CD8-positive, alpha-beta memory T cell (primary cell): ENCODE measurements at regions not wholly inside any gene's neighbourhood (a gene's known extent, or its start where the extent isn't known, plus 50 kb on each side); places are given as distances from the start of the nearest gene placed in this dataset.

Experiments
- CTCF ChIA-PET: fragments of 350-600 bp; sonication (Branson Sonifier 250); formaldehyde crosslinking; loops from one replicate; lab custom pipeline; 2021; ENCODE audit warnings: antibody characterized with exemption; lab: Charles Lee
- POLR2A ChIA-PET: fragments of 350-600 bp; sonication (Branson Sonifier 250); formaldehyde crosslinking; loops from one replicate; lab custom pipeline; 2021; ENCODE audit warnings: antibody characterized with exemption; lab: Charles Lee
- DNase-seq, 5 donors: peaks; one replicate each; pipeline versions ENCODE4 v3.0.0 to v3.0.0-alpha.2; 2020 to 2022; ENCODE audit warnings: mixed read lengths in 1 of 5
- H3K27ac ChIP-seq: one replicate; pipeline ENCODE4 v1.7.0; 2013; ENCODE audit warnings: low read depth, mild to moderate bottlenecking, low read length, moderate library complexity
- H3K27me3 ChIP-seq: 2 replicates; pipeline ENCODE4 v1.7.0; 2013; ENCODE audit warnings: low read length, mild to moderate bottlenecking; ENCODE audit not compliant: insufficient read depth, poor library complexity, severe bottlenecking
- H3K36me3 ChIP-seq: 2 replicates; pipeline ENCODE4 v1.7.0; 2013; ENCODE audit warnings: mild to moderate bottlenecking, low read length, moderate library complexity; ENCODE audit not compliant: insufficient read depth
- H3K4me1 ChIP-seq: 2 replicates; pipeline ENCODE4 v1.7.0; 2013; ENCODE audit warnings: mild to moderate bottlenecking, low read length, moderate library complexity; ENCODE audit not compliant: insufficient read depth
- H3K4me3 ChIP-seq: 2 replicates; pipeline ENCODE4 v1.7.0; 2013; ENCODE audit warnings: mild to moderate bottlenecking, low read length
- H3K9me3 ChIP-seq: 2 replicates; pipeline ENCODE4 v1.7.0; 2013; ENCODE audit warnings: mild to moderate bottlenecking, low read length
- H3K27ac Mint-ChIP-seq, 8 donors: one replicate each; pipeline ENCODE4 v1.8.0; 2020 to 2021; ENCODE audit warnings: mixed read lengths in 8 of 8, mild to moderate bottlenecking in 6 of 8, inconsistent platforms in 3 of 8, moderate library complexity in 3 of 8
- H3K27me3 Mint-ChIP-seq, 2 donors: one replicate each; pipeline ENCODE4 v1.8.0; 2020 to 2021; ENCODE audit warnings: mixed read lengths in 2 of 2, mild to moderate bottlenecking in 1 of 2, moderate library complexity in 1 of 2
- H3K36me3 Mint-ChIP-seq, 3 donors: one replicate each; pipeline ENCODE4 v1.8.0; 2020 to 2021; ENCODE audit warnings: mixed read lengths in 3 of 3, inconsistent platforms in 1 of 3, mild to moderate bottlenecking in 1 of 3
- H3K4me1 Mint-ChIP-seq, 3 donors: one replicate each; pipeline ENCODE4 v1.8.0; 2020 to 2021; ENCODE audit warnings: mixed read lengths in 3 of 3, inconsistent platforms in 1 of 3, mild to moderate bottlenecking in 1 of 3
- H3K4me3 Mint-ChIP-seq, 7 donors: one replicate each; pipeline ENCODE4 v1.8.0; 2020 to 2021; ENCODE audit warnings: mixed read lengths in 7 of 7, mild to moderate bottlenecking in 6 of 7, moderate library complexity in 4 of 7, inconsistent platforms in 2 of 7
- H3K9me3 Mint-ChIP-seq, 5 donors: one replicate each; pipeline ENCODE4 v1.8.0; 2020 to 2022; ENCODE audit warnings: mixed read lengths in 5 of 5, mild to moderate bottlenecking in 3 of 5, moderate library complexity in 2 of 5, inconsistent platforms in 1 of 5

DNA sequence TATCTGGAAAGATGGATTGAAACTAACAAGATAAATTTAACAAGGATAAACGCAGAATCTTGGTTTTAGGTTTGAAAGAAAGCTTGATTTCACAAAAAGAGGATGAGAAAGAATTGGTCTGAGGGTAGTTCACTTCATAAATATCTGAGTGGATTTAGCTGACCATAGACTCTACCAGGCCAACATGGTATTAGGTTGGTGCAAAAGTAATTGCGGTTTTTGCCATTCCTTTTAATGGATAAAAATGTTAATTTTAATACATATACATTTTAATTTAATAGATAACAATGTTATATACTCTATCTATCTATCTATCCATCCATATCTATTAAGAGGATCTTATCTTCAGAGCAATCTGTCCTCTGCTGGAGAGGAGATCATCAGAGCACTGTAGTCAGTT, 70.2 kb upstream of the PLXNA2 start:
- H3K27me3 ChIP-seq = no peaks in the 10 kb centered on the region
- H3K9me3 Mint-ChIP-seq = no peaks in the 10 kb centered on the region
- H3K4me3 Mint-ChIP-seq = no peak overlapping the region
- no peak overlapping the region for H3K27ac ChIP-seq
- H3K4me1 ChIP-seq = no peaks in the 10 kb centered on the region
- H3K27ac Mint-ChIP-seq = no peak overlapping the region
- H3K36me3 Mint-ChIP-seq = no peaks in the 10 kb centered on the region
- peaks cover 7 to 27% of the 10 kb centered on the region in 2 donors for H3K27me3 Mint-ChIP-seq
- ChIA-PET POLR2A (no interaction called here), CTCF (no interaction called here)
- no peaks in the 10 kb centered on the region for H3K9me3 ChIP-seq
- H3K4me3 ChIP-seq = no peak overlapping the region
- no peak for DNase-seq
- H3K4me1 Mint-ChIP-seq = no peaks in the 10 kb centered on the region
- H3K36me3 ChIP-seq = no peaks in the 10 kb centered on the region

DNA sequence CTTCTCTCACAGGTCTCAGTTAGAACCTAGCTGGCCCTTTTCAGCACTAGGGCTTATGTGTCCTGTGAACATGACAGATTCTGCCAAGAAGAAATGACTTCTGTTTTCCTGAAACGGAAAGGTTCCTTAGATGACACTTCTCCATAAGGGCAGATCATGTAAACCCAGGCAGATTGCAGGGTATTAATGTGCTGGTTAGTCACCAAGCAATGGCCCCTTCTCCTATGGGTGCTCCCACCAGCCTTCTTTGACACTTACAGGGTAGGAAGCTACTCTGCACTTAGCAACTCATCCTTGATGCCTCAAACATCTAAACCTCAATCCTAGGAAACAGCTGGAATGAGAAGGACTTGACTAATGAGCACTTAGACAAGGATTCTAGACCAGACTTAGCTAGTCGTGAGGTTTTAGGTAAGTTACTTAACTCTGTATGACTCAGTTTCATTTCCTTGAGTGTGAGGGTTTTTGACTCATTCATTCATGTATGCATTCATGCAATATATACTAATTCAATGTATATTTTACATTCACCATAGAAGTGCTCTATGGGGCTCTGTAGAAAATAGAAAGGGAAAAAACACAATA, 74.1 kb upstream of the PLXNA2 start:
- Histone ChIP-seq H3K36me3 (no peaks in the 10 kb centered on the region), H3K27ac (no peak overlapping the region), H3K9me3 (no peaks in the 10 kb centered on the region), H3K27me3 (no peaks in the 10 kb centered on the region), H3K4me1 (no peaks in the 10 kb centered on the region), H3K4me3 (no peak overlapping the region)
- H3K27ac Mint-ChIP-seq = no peak overlapping the region
- H3K9me3 Mint-ChIP-seq = no peaks in the 10 kb centered on the region
- no peak overlapping the region for H3K4me3 Mint-ChIP-seq
- CTCF ChIA-PET = no interaction called here
- no peak for DNase-seq
- H3K27me3 Mint-ChIP-seq = peaks cover 2 to 16% of the 10 kb centered on the region in 2 donors
- no peaks in the 10 kb centered on the region for H3K36me3 Mint-ChIP-seq
- H3K4me1 Mint-ChIP-seq = no peaks in the 10 kb centered on the region
- POLR2A ChIA-PET = no interaction called here

DNA sequence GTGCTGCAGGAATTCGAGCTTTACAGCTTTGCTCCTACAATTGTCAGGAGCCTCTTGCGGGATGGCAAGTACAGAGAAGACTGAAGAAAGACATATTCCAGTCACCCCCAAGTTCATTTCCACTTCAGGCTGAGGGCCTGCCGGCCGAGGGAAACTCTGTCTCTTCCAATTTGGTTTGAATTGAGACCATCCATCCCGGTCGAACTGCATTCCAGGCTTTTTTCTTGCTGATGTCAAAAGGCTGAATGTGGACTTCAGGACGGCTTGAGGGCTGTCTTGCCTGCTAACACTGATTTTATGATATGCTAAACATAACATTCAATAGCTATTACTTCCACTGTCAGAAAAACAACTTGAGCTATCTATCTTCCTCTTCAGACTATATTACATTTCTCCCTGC, 79.8 kb upstream of the PLXNA2 start:
- Histone ChIP-seq H3K27me3 (no peaks in the 10 kb centered on the region), H3K9me3 (no peaks in the 10 kb centered on the region), H3K27ac (no peak overlapping the region), H3K4me1 (no peaks in the 10 kb centered on the region), H3K36me3 (no peaks in the 10 kb centered on the region), H3K4me3 (no peak overlapping the region)
- no peak for DNase-seq
- ChIA-PET POLR2A (no interaction called here), CTCF (no interaction called here)
- Mint-ChIP-seq H3K9me3 (no peaks in the 10 kb centered on the region), H3K36me3 (no peaks in the 10 kb centered on the region), H3K27ac (no peak overlapping the region), H3K4me3 (no peak overlapping the region), H3K27me3 (peaks cover 2 to 28% of the 10 kb centered on the region in 2 donors), H3K4me1 (no peaks in the 10 kb centered on the region)

DNA sequence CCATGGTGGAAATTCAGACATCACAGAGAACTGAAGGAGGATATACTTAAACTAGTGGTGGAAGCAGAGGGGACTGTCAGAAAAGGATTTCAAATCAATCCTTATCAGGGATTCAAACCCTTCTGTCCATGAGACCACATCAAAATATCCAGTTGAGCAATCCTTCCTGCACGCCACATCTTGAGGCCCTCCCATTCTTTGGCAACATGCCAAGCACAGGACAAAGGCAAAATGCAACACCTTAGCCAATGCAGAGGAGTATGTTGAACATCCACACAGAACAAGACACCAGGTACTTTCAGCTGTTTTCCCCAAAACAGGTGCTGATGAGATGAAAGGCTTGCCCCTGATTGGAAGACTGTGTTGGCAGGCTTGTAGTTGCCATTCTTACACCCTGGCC, 81.8 kb upstream of the PLXNA2 start:
- Mint-ChIP-seq H3K27me3 (peaks cover 2 to 36% of the 10 kb centered on the region in 2 donors), H3K36me3 (no peaks in the 10 kb centered on the region), H3K9me3 (no peaks in the 10 kb centered on the region), H3K27ac (no peak overlapping the region), H3K4me3 (no peak overlapping the region), H3K4me1 (no peaks in the 10 kb centered on the region)
- no peak for DNase-seq
- CTCF ChIA-PET = no interaction called here
- no peaks in the 10 kb centered on the region for H3K36me3 ChIP-seq
- no peaks in the 10 kb centered on the region for H3K27me3 ChIP-seq
- POLR2A ChIA-PET = no interaction called here
- H3K4me3 ChIP-seq = no peak overlapping the region
- no peaks in the 10 kb centered on the region for H3K4me1 ChIP-seq
- no peak overlapping the region for H3K27ac ChIP-seq
- no peaks in the 10 kb centered on the region for H3K9me3 ChIP-seq

DNA sequence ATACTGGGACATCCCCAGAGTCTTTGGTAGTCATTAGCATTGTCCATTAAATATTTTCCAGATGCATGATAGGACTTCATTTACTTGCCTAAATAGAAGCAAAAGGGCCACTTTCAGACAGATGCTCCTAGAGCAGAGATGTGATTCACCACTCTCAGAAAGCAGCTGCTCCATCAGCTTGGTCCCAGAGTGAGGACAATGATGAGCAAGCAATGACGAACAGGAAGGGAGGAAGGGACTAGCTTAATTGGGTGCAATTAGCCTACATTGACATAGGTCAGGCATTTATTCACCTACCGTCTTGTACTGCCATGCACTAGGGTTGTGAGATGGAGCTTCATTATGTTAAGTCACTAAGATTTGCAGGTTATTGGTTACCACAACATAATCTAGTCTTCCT, 85.1 kb upstream of the PLXNA2 start:
- POLR2A ChIA-PET = no interaction called here
- Histone ChIP-seq H3K4me1 (no peaks in the 10 kb centered on the region), H3K9me3 (no peaks in the 10 kb centered on the region), H3K36me3 (no peaks in the 10 kb centered on the region), H3K27me3 (no peaks in the 10 kb centered on the region), H3K27ac (no peak overlapping the region), H3K4me3 (no peak overlapping the region)
- Mint-ChIP-seq H3K9me3 (no peaks in the 10 kb centered on the region), H3K27me3 (peaks cover 11 to 39% of the 10 kb centered on the region in 2 donors), H3K4me3 (no peak overlapping the region), H3K36me3 (no peaks in the 10 kb centered on the region), H3K4me1 (no peaks in the 10 kb centered on the region), H3K27ac (no peak overlapping the region)
- no peak for DNase-seq
- CTCF ChIA-PET = no interaction called here

DNA sequence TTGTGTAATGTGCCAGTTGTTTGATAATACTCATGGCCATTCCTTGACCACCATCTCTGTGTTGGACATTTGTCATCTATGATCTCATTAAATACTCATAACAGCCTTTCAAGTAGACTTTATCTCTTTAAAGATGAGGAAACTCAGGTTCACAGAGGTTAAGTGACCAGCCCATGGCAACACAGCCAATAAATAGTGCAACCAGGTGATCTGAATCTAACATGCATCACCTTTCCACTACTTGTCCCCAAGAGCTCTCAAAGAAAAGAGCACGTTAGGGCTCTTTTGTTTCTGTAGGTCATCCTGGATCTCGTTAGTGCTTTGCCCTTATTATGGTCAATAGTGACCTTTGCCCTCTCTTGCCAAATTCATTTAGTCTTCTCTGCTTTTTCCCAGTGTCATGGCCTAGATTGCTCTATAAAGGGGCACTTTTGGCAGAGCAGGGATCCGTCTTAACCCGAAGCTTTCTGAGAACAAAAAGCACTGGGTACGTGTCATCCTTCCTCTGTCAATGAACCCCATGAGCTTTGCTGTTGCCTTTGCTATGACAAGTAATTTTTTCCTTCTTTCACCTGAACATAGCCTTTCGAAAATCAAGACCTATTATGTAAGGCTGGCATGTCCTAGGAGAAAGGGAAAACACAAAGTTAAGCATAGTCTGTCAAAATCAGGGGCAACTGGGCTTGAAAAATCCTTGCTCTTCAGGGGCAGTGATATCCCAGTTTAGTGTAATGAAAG, 88.0 kb upstream of the PLXNA2 start:
- POLR2A ChIA-PET = no interaction called here
- H3K9me3 Mint-ChIP-seq = no peaks in the 10 kb centered on the region

DNA sequence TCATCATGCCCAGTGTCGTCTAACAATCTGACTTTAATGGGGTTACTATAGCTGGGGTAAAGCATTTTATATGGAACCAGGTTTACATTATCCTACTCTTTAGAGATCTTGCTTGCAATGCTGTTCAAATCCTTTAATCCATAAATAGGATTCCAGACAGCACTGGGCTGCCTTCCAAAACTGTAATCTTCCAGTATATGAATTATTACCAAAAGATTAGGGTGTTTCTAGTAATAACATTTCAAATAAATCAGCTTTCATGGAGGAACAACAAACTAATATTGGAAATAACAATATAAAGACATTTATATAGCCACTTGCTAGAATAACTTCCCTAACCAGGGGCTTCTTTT, 88.6 kb upstream of the PLXNA2 start:
- Histone ChIP-seq H3K36me3 (no peaks in the 10 kb centered on the region), H3K9me3 (no peaks in the 10 kb centered on the region), H3K27me3 (peaks cover 5% of the 10 kb centered on the region), H3K4me1 (no peaks in the 10 kb centered on the region), H3K4me3 (no peak overlapping the region), H3K27ac (no peak overlapping the region)
- ChIA-PET CTCF (no interaction called here), POLR2A (no interaction called here)
- no peaks in the 10 kb centered on the region for H3K36me3 Mint-ChIP-seq
- no peak for DNase-seq
- no peaks in the 10 kb centered on the region for H3K9me3 Mint-ChIP-seq
- no peaks in the 10 kb centered on the region for H3K4me1 Mint-ChIP-seq
- no peak overlapping the region for H3K4me3 Mint-ChIP-seq
- peaks cover 23 to 46% of the 10 kb centered on the region in 2 donors for H3K27me3 Mint-ChIP-seq
- no peak overlapping the region for H3K27ac Mint-ChIP-seq

More for the DNA sequence above, 88.0 kb upstream of the PLXNA2 start:
- Histone ChIP-seq H3K4me3 (no peak overlapping the region), H3K27ac (no peak overlapping the region), H3K9me3 (no peaks in the 10 kb centered on the region), H3K4me1 (no peaks in the 10 kb centered on the region), H3K27me3 (peaks cover 5% of the 10 kb centered on the region), H3K36me3 (no peaks in the 10 kb centered on the region)
- H3K4me1 Mint-ChIP-seq = no peaks in the 10 kb centered on the region
- H3K4me3 Mint-ChIP-seq = no peak overlapping the region
- DNase-seq = no peak
- peaks cover 23 to 43% of the 10 kb centered on the region in 2 donors for H3K27me3 Mint-ChIP-seq
- no peak overlapping the region for H3K27ac Mint-ChIP-seq
- CTCF ChIA-PET = no interaction called here
- H3K36me3 Mint-ChIP-seq = no peaks in the 10 kb centered on the region

DNA sequence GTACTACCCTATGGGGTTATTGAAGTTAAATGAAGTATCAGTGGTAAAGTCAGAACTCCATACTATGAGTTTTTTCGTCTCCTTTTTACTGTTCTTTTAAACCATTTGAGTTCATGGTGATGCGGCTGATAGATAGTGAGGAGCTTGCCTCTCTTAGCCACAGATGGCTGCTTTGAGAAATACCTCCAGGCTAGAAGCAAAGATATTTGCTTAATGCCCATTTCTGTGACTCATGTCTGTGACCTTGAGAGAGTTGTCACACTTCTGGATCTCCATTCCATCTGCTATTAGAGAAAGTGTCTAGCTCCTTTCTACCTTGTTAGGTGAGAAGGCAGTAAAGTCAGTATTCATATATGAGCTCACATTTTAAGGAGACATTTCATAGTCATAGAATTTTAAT, 89.5 kb upstream of the PLXNA2 start:
- Histone ChIP-seq H3K4me1 (no peaks in the 10 kb centered on the region), H3K4me3 (no peak overlapping the region), H3K36me3 (no peaks in the 10 kb centered on the region), H3K9me3 (no peaks in the 10 kb centered on the region), H3K27me3 (peaks cover 5% of the 10 kb centered on the region), H3K27ac (no peak overlapping the region)
- no peak for DNase-seq
- Mint-ChIP-seq H3K36me3 (no peaks in the 10 kb centered on the region), H3K27ac (no peak overlapping the region), H3K4me1 (no peaks in the 10 kb centered on the region), H3K9me3 (no peaks in the 10 kb centered on the region), H3K27me3 (peaks cover 24 to 44% of the 10 kb centered on the region in 2 donors), H3K4me3 (no peak overlapping the region)
- ChIA-PET CTCF (no interaction called here), POLR2A (no interaction called here)
